SK-N-SH (cell line): ENCODE measurements at regions not wholly inside any gene's neighbourhood (a gene's known extent, or its start where the extent isn't known, plus 50 kb on each side); places are given as distances from the start of the nearest gene placed in this dataset.
"Not testable (repeated sequence)": the region's sequence is repeated elsewhere in the genome, so short reads cannot be mapped to it uniquely, and the experiment has no call there.

Source experiments
- CTCF ChIA-PET: fragments of 300-600, 350-600 bp; formaldehyde crosslinking; extraction: SDS; loops from one replicate; lab custom pipeline; 2021; lab: Yijun Ruan, JAX
- POLR2A ChIA-PET: fragments of 350-600 bp; sonication (Branson Sonifier 250); formaldehyde crosslinking; extraction: SDS; loops from one replicate; lab custom pipeline; 2020; ENCODE audit warnings: antibody characterized with exemption, inconsistent platforms; lab: Yijun Ruan, JAX
- DNase-seq: peaks from one replicate; pipeline ENCODE4 v3.0.0; 2012
- H2AFZ ChIP-seq: fragments of 200-600 bp; sonication (generic); 2 replicates; pipeline ENCODE4 v1.8.1; 2016; ENCODE audit warnings: antibody characterized with exemption, mild to moderate bottlenecking, low read depth
- H3F3A ChIP-seq: fragments of 200-600 bp; sonication (generic); replicated peaks from 2 replicates; pipeline ENCODE3; 2016; ENCODE audit warnings: antibody characterized with exemption, mild to moderate bottlenecking; ENCODE audit not compliant: insufficient read depth
- H3K27ac ChIP-seq, 2 experiments: fragments of 200-500 bp in 1 of 2; fragments of 200-600 bp in 1 of 2; sonication (Bioruptor generic) in 1 of 2; sonication (generic), shearing (Covaris generic) in 1 of 2; 2 replicates each; pipeline versions ENCODE4 v1.5.1 to v1.6.1; 2014 to 2016; ENCODE audit warnings: low read depth in 2 of 2, inconsistent platforms in 1 of 2, low read length in 1 of 2, mild to moderate bottlenecking in 1 of 2, mixed read lengths in 1 of 2
- H3K27me3 ChIP-seq: fragments of 200-600 bp; sonication (generic), shearing (Covaris generic); 2 replicates; pipeline ENCODE4 v1.6.1; 2016; ENCODE audit warnings: mixed run types; ENCODE audit not compliant: insufficient read depth
- H3K36me3 ChIP-seq, 2 experiments: fragments of 200-500 bp in 1 of 2; fragments of 200-600 bp in 1 of 2; sonication (Bioruptor generic) in 1 of 2; sonication (generic) in 1 of 2; replicated peaks in 1 of 2; 2 replicates each; pipeline versions ENCODE3 to v1.5.1; 2014 to 2016; ENCODE audit warnings: low read length in 1 of 2, mild to moderate bottlenecking in 1 of 2; ENCODE audit not compliant: insufficient read depth in 2 of 2, control insufficient read depth in 1 of 2
- H3K4me1 ChIP-seq, 2 experiments: fragments of 200-500 bp in 1 of 2; fragments of 200-600 bp in 1 of 2; sonication (Bioruptor generic) in 1 of 2; sonication (generic), shearing (Covaris generic) in 1 of 2; 2 replicates each; pipeline versions ENCODE4 v1.5.1 to v1.6.1; 2014 to 2016; ENCODE audit warnings: low read depth in 1 of 2, low read length in 1 of 2, mixed run types in 1 of 2; ENCODE audit not compliant: insufficient read depth in 2 of 2, control insufficient read depth in 1 of 2
- H3K4me2 ChIP-seq: fragments of 200-600 bp; sonication (generic), shearing (Covaris generic); 2 replicates; pipeline ENCODE4 v1.6.1; 2017; ENCODE audit warnings: mixed run types
- H3K4me3 ChIP-seq, 2 experiments: fragments of 200-500 bp in 1 of 2; fragments of 200-600 bp in 1 of 2; sonication (Bioruptor generic) in 1 of 2; sonication (generic), shearing (Covaris generic) in 1 of 2; 2 replicates each; pipeline versions ENCODE4 v1.5.1 to v1.8.1; 2014 to 2016; ENCODE audit warnings: low read depth in 2 of 2, inconsistent platforms in 1 of 2, low read length in 1 of 2, mild to moderate bottlenecking in 1 of 2, mixed read lengths in 1 of 2, moderate library complexity in 1 of 2
- H3K79me2 ChIP-seq: fragments of 200-600 bp; sonication (generic); 2 replicates; pipeline ENCODE4 v1.8.1; 2017; ENCODE audit warnings: mild to moderate bottlenecking; ENCODE audit not compliant: insufficient read depth
- H3K9ac ChIP-seq: fragments of 200-600 bp; sonication (generic); 2 replicates; pipeline ENCODE4 v1.6.1; 2017; ENCODE audit warnings: mixed run types
- H3K9me2 ChIP-seq: fragments of 200-600 bp; sonication (generic); 2 replicates; pipeline ENCODE4 v1.6.1; 2017; ENCODE audit warnings: mixed run types
- H3K9me3 ChIP-seq: fragments of 200-600 bp; sonication (generic); 2 replicates; pipeline ENCODE4 v1.6.1; 2017; ENCODE audit warnings: mixed run types, mild to moderate bottlenecking, moderate library complexity
- H4K20me1 ChIP-seq: fragments of 200-600 bp; sonication (generic); 2 replicates; pipeline ENCODE4 v1.6.1; 2017; ENCODE audit warnings: mild to moderate bottlenecking, mixed run types; ENCODE audit not compliant: insufficient read depth
- ELF1 ChIP-seq: IDR thresholded peaks from 2 replicates; pipeline ENCODE4 v1.4.0; 2012
- FOXJ3 ChIP-seq: sonication (generic); formaldehyde crosslinking; IDR thresholded peaks from 2 replicates; pipeline ENCODE4 v1.5.1; 2020; ENCODE audit warnings: mild to moderate bottlenecking, missing genetic modification reagents
- GABPA ChIP-seq: IDR thresholded peaks from 2 replicates; pipeline ENCODE4 v1.4.0; 2012; ENCODE audit warnings: low read depth, mild to moderate bottlenecking
- NRF1 ChIP-seq: IDR thresholded peaks from 2 replicates; pipeline ENCODE4 v1.6.1; 2012; ENCODE audit warnings: low read depth, mild to moderate bottlenecking, low read length
- POLR2AphosphoS5 ChIP-seq: IDR thresholded peaks from 2 replicates; pipeline ENCODE4 v1.6.1; 2012; ENCODE audit warnings: low read depth, low read length
- RXRA ChIP-seq: IDR thresholded peaks from 2 replicates; pipeline ENCODE4 v1.4.0; 2012; ENCODE audit warnings: low read depth, mild to moderate bottlenecking, borderline replicate concordance
- WGBS: methylation state at CpG from one replicate; pipeline ENCODE4 v1.1.6; 2017; ENCODE audit warnings: low lambda C conversion rate; 5-methylcytosine and 5-hydroxymethylcytosine counted together
- small RNA-seq, 7 experiments: library from RNA; depleted of rRNA; stranded (forward); fragments of <200 nt; gene quantifications; one replicate each; pipeline ENCODE3, GENCODE V24; 2012
- TF ChIP-seq, protein P1 (sequence below): IDR thresholded peaks from 2 replicates; pipeline ENCODE4 v1.6.1; 2012; ENCODE audit warnings: mild to moderate bottlenecking, low read depth, low read length, moderate library complexity

DNA sequence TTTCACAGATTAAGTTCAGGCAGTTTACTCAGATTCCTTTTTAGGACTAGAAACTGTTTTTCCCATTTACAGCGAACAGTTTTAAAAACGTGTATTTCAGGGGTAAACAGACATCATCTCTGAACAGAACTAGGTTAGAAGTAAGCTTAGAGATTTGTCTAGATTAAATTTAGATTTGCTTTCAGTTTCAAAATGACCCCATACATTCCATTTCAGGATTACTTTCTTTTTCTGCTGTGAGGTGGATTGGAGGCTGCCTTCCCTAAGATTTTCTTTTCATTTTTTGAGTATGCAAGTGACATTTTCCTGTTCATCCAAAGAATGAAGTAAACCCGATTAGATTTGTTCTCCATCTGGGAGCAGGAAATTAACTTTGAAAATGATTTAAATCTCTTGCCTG is 747.2 kb downstream of the KHDRBS2 start:
- no peak overlapping the region for H2AFZ ChIP-seq
- no peaks in the 10 kb centered on the region for H3F3A ChIP-seq
- no peak overlapping the region for H3K27ac ChIP-seq
- H3K4me1 ChIP-seq, result no peaks in the 10 kb centered on the region
- no peak overlapping the region for H3K4me3 ChIP-seq
- no peaks in the 10 kb centered on the region for H3K9me2 ChIP-seq
- H3K9me3 ChIP-seq, result 0 out of 2 replicates have a peak, but pooled peaks cover 3% of the 10 kb centered on the region
- TF ChIP-seq GABPA (no peak), POLR2AphosphoS5 (no peak), RXRA (no peak), NRF1 (no peak), ELF1 (no peak), FOXJ3 (CRISPR knock-in tag) (no peak)
- TF ChIP-seq, protein P1, sequence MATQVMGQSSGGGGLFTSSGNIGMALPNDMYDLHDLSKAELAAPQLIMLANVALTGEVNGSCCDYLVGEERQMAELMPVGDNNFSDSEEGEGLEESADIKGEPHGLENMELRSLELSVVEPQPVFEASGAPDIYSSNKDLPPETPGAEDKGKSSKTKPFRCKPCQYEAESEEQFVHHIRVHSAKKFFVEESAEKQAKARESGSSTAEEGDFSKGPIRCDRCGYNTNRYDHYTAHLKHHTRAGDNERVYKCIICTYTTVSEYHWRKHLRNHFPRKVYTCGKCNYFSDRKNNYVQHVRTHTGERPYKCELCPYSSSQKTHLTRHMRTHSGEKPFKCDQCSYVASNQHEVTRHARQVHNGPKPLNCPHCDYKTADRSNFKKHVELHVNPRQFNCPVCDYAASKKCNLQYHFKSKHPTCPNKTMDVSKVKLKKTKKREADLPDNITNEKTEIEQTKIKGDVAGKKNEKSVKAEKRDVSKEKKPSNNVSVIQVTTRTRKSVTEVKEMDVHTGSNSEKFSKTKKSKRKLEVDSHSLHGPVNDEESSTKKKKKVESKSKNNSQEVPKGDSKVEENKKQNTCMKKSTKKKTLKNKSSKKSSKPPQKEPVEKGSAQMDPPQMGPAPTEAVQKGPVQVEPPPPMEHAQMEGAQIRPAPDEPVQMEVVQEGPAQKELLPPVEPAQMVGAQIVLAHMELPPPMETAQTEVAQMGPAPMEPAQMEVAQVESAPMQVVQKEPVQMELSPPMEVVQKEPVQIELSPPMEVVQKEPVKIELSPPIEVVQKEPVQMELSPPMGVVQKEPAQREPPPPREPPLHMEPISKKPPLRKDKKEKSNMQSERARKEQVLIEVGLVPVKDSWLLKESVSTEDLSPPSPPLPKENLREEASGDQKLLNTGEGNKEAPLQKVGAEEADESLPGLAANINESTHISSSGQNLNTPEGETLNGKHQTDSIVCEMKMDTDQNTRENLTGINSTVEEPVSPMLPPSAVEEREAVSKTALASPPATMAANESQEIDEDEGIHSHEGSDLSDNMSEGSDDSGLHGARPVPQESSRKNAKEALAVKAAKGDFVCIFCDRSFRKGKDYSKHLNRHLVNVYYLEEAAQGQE, result no peak
- no peak overlapping the region for H3K4me2 ChIP-seq
- no peaks in the 10 kb centered on the region for H3K79me2 ChIP-seq
- CTCF ChIA-PET, result no interaction called here
- H3K36me3 ChIP-seq, result no peaks in the 10 kb centered on the region
- H4K20me1 ChIP-seq, result no peaks in the 10 kb centered on the region
- DNase-seq, result no peak
- WGBS, result 2% methylated on average over 3 of the region's 3 CpGs
- H3K9ac ChIP-seq, result no peak overlapping the region
- POLR2A ChIA-PET, result no interaction called here
- no peaks in the 10 kb centered on the region for H3K27me3 ChIP-seq

DNA sequence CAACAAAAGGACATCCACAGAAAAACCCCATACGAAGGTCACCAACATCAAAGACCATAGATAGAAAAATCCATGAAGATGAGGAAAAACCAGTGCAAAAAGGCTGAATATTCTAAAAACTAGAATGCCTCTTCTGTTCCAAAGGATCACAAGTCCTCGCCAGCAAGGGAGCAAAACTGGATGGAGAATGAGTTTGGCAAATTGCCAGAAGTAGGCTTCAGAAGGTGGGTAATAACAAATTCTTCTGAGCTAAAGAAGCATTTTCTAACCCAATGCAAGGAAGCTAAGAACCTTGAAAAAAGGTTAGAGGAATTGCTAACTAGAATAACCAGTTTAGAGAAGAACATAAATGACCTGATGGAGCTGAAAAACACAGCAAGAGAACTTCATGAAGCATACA is 753.3 kb downstream of the KHDRBS2 start:
- WGBS, result 13% methylated on average over 2 of the region's 2 CpGs
- H2AFZ ChIP-seq, H3K4me2 ChIP-seq, H3K9me2 ChIP-seq, H3K27ac ChIP-seq, POLR2A ChIA-PET, H3F3A ChIP-seq, H3K27me3 ChIP-seq, H3K9ac ChIP-seq, CTCF ChIA-PET, H4K20me1 ChIP-seq, H3K4me1 ChIP-seq, DNase-seq, H3K9me3 ChIP-seq, H3K79me2 ChIP-seq, H3K36me3 ChIP-seq, H3K4me3 ChIP-seq: not testable (repeated sequence)

Small RNA genes lying in the stretch of these regions (small RNA-seq; reads per million reads assigned to genes)
- 0 to 0.20 (median 0) reads per million in 7 experiments for gene MTRNR2L9
